ENCODE measurements at regions not wholly inside any gene's neighbourhood (a gene's known extent, or its start where the extent isn't known, plus 50 kb on each side); places are given as distances from the start of the nearest gene placed in this dataset.
A peak's percentile ranks its signal among the peaks of the same experiment; 100 is the strongest.
"Not testable (repeated sequence)": the region's sequence is repeated elsewhere in the genome, so short reads cannot be mapped to it uniquely, and the experiment has no call there.

- H3K9me3 ChIP-seq (ENCODE audit: control insufficient read depth, insufficient read depth, low read length), result no peaks in the 10 kb centered on the region
- no peaks in the 10 kb centered on the region for H3K36me3 ChIP-seq (ENCODE audit: insufficient read depth, low read length)
- H3K9ac ChIP-seq (ENCODE audit: low read depth, low read length), result no peak overlapping the region
- peaks cover 3% of the 10 kb centered on the region; the same call in 1 of the 2 replicates for H3K4me1 ChIP-seq (ENCODE audit: insufficient read depth, low read length)
Measured at GRCh38 chr13:90824032-90824431, 523.5 kb upstream of the MIR17HG start.

GRCh38 chr13:90826688-90827087, 520.8 kb upstream of the MIR17HG start:
- no peaks in the 10 kb centered on the region for H3K4me1 ChIP-seq (ENCODE audit: insufficient read depth, low read length)
- H3K9me3 ChIP-seq (ENCODE audit: control insufficient read depth, insufficient read depth, low read length), result no peaks in the 10 kb centered on the region
- no peak overlapping the region for H3K9ac ChIP-seq (ENCODE audit: low read depth, low read length)
- no peaks in the 10 kb centered on the region for H3K36me3 ChIP-seq (ENCODE audit: insufficient read depth, low read length)

- Histone ChIP-seq H3K9ac (ENCODE audit: low read depth, low read length) (no peak overlapping the region), H3K9me3 (ENCODE audit: control insufficient read depth, insufficient read depth, low read length) (no peaks in the 10 kb centered on the region), H3K4me1 (ENCODE audit: insufficient read depth, low read length) (no peaks in the 10 kb centered on the region), H3K36me3 (ENCODE audit: insufficient read depth, low read length) (no peaks in the 10 kb centered on the region)
Measured at GRCh38 chr13:90830782-90831181, 516.7 kb upstream of the MIR17HG start.

GRCh38 chr13:90833951-90834350, 513.5 kb upstream of the MIR17HG start:
- Histone ChIP-seq H3K4me1 (ENCODE audit: insufficient read depth, low read length) (no peaks in the 10 kb centered on the region), H3K36me3 (ENCODE audit: insufficient read depth, low read length) (no peaks in the 10 kb centered on the region), H3K9me3 (ENCODE audit: control insufficient read depth, insufficient read depth, low read length) (no peaks in the 10 kb centered on the region), H3K9ac (ENCODE audit: low read depth, low read length) (no peak overlapping the region)

- Histone ChIP-seq H3K9me3 (ENCODE audit: control insufficient read depth, insufficient read depth, low read length) (no peaks in the 10 kb centered on the region), H3K9ac (ENCODE audit: low read depth, low read length) (no peak overlapping the region), H3K4me1 (ENCODE audit: insufficient read depth, low read length) (no peaks in the 10 kb centered on the region), H3K36me3 (ENCODE audit: insufficient read depth, low read length) (peaks cover 3% of the 10 kb centered on the region; the same call in 1 of the 2 replicates)
Measured at GRCh38 chr13:90834700-90835099, 512.8 kb upstream of the MIR17HG start.

- no peaks in the 10 kb centered on the region for H3K9me3 ChIP-seq (ENCODE audit: control insufficient read depth, insufficient read depth, low read length)
- H3K9ac ChIP-seq (ENCODE audit: low read depth, low read length), result no peak overlapping the region
- no peaks in the 10 kb centered on the region for H3K4me1 ChIP-seq (ENCODE audit: insufficient read depth, low read length)
- peaks cover 3% of the 10 kb centered on the region; the same call in 1 of the 2 replicates for H3K36me3 ChIP-seq (ENCODE audit: insufficient read depth, low read length)
Measured at GRCh38 chr13:90835826-90836225, 511.7 kb upstream of the MIR17HG start.

GRCh38 chr13:90838317-90838960, 509.0 kb upstream of the MIR17HG start:
- H3K9ac ChIP-seq (ENCODE audit: low read depth, low read length), result no peak overlapping the region

GRCh38 chr13:90839061-90839460, 508.4 kb upstream of the MIR17HG start:
- no peaks in the 10 kb centered on the region for H3K4me1 ChIP-seq (ENCODE audit: insufficient read depth, low read length)
- H3K9ac ChIP-seq (ENCODE audit: low read depth, low read length), result no peak overlapping the region; the same call in 1 of the 2 replicates
- H3K9me3 ChIP-seq (ENCODE audit: control insufficient read depth, insufficient read depth, low read length), result no peaks in the 10 kb centered on the region
- peaks cover 3% of the 10 kb centered on the region; the same call in 1 of the 2 replicates for H3K36me3 ChIP-seq (ENCODE audit: insufficient read depth, low read length)

More at GRCh38 chr13:90838317-90838960, 509.0 kb upstream of the MIR17HG start:
- Histone ChIP-seq H3K36me3 (ENCODE audit: insufficient read depth, low read length) (peaks cover 3% of the 10 kb centered on the region; the same call in 1 of the 2 replicates), H3K4me1 (ENCODE audit: insufficient read depth, low read length) (no peaks in the 10 kb centered on the region), H3K9me3 (ENCODE audit: control insufficient read depth, insufficient read depth, low read length) (no peaks in the 10 kb centered on the region)

GRCh38 chr13:90846936-90847335, 500.6 kb upstream of the MIR17HG start:
- H3K9me3 ChIP-seq (ENCODE audit: control insufficient read depth, insufficient read depth, low read length), result no peaks in the 10 kb centered on the region
- H3K36me3 ChIP-seq (ENCODE audit: insufficient read depth, low read length), result peaks cover 19% of the 10 kb centered on the region
- peaks cover 27% of the 10 kb centered on the region for H3K4me1 ChIP-seq (ENCODE audit: insufficient read depth, low read length)
- H3K9ac ChIP-seq (ENCODE audit: low read depth, low read length), result 0 out of 2 replicates have a peak overlapping the region, but pooled peaks have one; percentile 27

GRCh38 chr13:90853666-90854065, 493.8 kb upstream of the MIR17HG start:
- Histone ChIP-seq H3K9ac (ENCODE audit: low read depth, low read length) (peak overlapping the region; percentile 65), H3K4me1 (ENCODE audit: insufficient read depth, low read length) (peaks cover 21% of the 10 kb centered on the region)
- H3K9me3 ChIP-seq (ENCODE audit: control insufficient read depth, insufficient read depth, low read length); H3K36me3 ChIP-seq (ENCODE audit: insufficient read depth, low read length): not testable (repeated sequence)

- H3K9me3 ChIP-seq (ENCODE audit: control insufficient read depth, insufficient read depth, low read length), result no peaks in the 10 kb centered on the region
- H3K36me3 ChIP-seq (ENCODE audit: insufficient read depth, low read length), result no peaks in the 10 kb centered on the region
- peaks cover 29% of the 10 kb centered on the region for H3K4me1 ChIP-seq (ENCODE audit: insufficient read depth, low read length)
- no peak overlapping the region for H3K9ac ChIP-seq (ENCODE audit: low read depth, low read length)
Measured at GRCh38 chr13:90857921-90858320, 489.6 kb upstream of the MIR17HG start.

GRCh38 chr13:90866006-90866405, 481.5 kb upstream of the MIR17HG start:
- Histone ChIP-seq H3K9ac (ENCODE audit: low read depth, low read length) (no peak overlapping the region), H3K36me3 (ENCODE audit: insufficient read depth, low read length) (no peaks in the 10 kb centered on the region), H3K9me3 (ENCODE audit: control insufficient read depth, insufficient read depth, low read length) (no peaks in the 10 kb centered on the region), H3K4me1 (ENCODE audit: insufficient read depth, low read length) (peaks cover 9% of the 10 kb centered on the region; the same call in 1 of the 2 replicates)

GRCh38 chr13:90867336-90867683, 480.2 kb upstream of the MIR17HG start:
- Histone ChIP-seq H3K9me3 (ENCODE audit: control insufficient read depth, insufficient read depth, low read length) (no peaks in the 10 kb centered on the region), H3K9ac (ENCODE audit: low read depth, low read length) (no peak overlapping the region), H3K36me3 (ENCODE audit: insufficient read depth, low read length) (no peaks in the 10 kb centered on the region), H3K4me1 (ENCODE audit: insufficient read depth, low read length) (peaks cover 6% of the 10 kb centered on the region; the same call in 1 of the 2 replicates)

GRCh38 chr13:90868321-90868920, 479.1 kb upstream of the MIR17HG start:
- no peaks in the 10 kb centered on the region for H3K36me3 ChIP-seq (ENCODE audit: insufficient read depth, low read length)
- H3K9me3 ChIP-seq (ENCODE audit: control insufficient read depth, insufficient read depth, low read length), result no peaks in the 10 kb centered on the region
- no peak overlapping the region for H3K9ac ChIP-seq (ENCODE audit: low read depth, low read length)
- H3K4me1 ChIP-seq (ENCODE audit: insufficient read depth, low read length), result peaks cover 13% of the 10 kb centered on the region; the same call in 1 of the 2 replicates

GRCh38 chr13:90869580-90869979, 477.9 kb upstream of the MIR17HG start:
- Histone ChIP-seq H3K9ac (ENCODE audit: low read depth, low read length) (no peak overlapping the region), H3K36me3 (ENCODE audit: insufficient read depth, low read length) (no peaks in the 10 kb centered on the region), H3K9me3 (ENCODE audit: control insufficient read depth, insufficient read depth, low read length) (no peaks in the 10 kb centered on the region), H3K4me1 (ENCODE audit: insufficient read depth, low read length) (peaks cover 13% of the 10 kb centered on the region; the same call in 1 of the 2 replicates)

Data from ES-I3 (cell line).